ENCODE measurements at regions not wholly inside any gene's neighbourhood (a gene's known extent, or its start where the extent isn't known, plus 50 kb on each side); places are given as distances from the start of the nearest gene placed in this dataset.
A peak's percentile ranks its signal among the peaks of the same experiment; 100 is the strongest.

GRCh38 chr9:105117234-105117633 is 127.2 kb upstream of the SLC44A1 start:
- no peak overlapping the region for H2BK120ac ChIP-seq (ENCODE audit: insufficient read depth, low read length, poor library complexity)
- no peak overlapping the region for H4K8ac ChIP-seq (ENCODE audit: low read depth, low read length)
- H3K36me3 ChIP-seq (ENCODE audit: control insufficient read depth in 1 of 2, insufficient read depth in 2 of 2, low read length in 2 of 2) = no peaks in the 10 kb centered on the region
- H3K27me3 ChIP-seq (ENCODE audit: insufficient read depth, low read length) = no peaks in the 10 kb centered on the region
- H3K4me3 ChIP-seq (ENCODE audit: low read depth, low read length) = no peak overlapping the region
- H2AFZ ChIP-seq (ENCODE audit: insufficient read depth, low read length, poor library complexity) = no peak overlapping the region
- no peak overlapping the region for H3K27ac ChIP-seq (ENCODE audit: low read depth, low read length)
- no peak overlapping the region for H4K91ac ChIP-seq (ENCODE audit: low read depth, low read length)
- H2BK12ac ChIP-seq (ENCODE audit: low read length) = no peak overlapping the region
- no peak overlapping the region for H4K12ac ChIP-seq (ENCODE audit: low read depth, low read length)
- H3K9me3 ChIP-seq (ENCODE audit: insufficient read depth, low read depth, low read length) = no peaks in the 10 kb centered on the region
- no peak overlapping the region for H3K23ac ChIP-seq (ENCODE audit: low read length)
- H3K9ac ChIP-seq (ENCODE audit: low read length) = no peak overlapping the region
- no peak overlapping the region for H3K4me2 ChIP-seq (ENCODE audit: low read length)
- no peak overlapping the region for H2AK5ac ChIP-seq (ENCODE audit: low read length)
- H3K4ac ChIP-seq (ENCODE audit: low read depth, low read length) = no peak overlapping the region
- H3K18ac ChIP-seq (ENCODE audit: low read length) = no peak overlapping the region
- no CpG with 5 or more reads among the region's 2 CpGs for WGBS (ENCODE audit: extremely low coverage, insufficient coverage, insufficient read length)
- no peak overlapping the region for H2BK5ac ChIP-seq (ENCODE audit: low read depth, low read length, poor library complexity)
- DNase-seq = no peak
- peaks cover 3 to 4% of the 10 kb centered on the region in 2 experiments for H3K4me1 ChIP-seq (ENCODE audit: control insufficient read depth in 1 of 2, insufficient read depth in 2 of 2, low read length in 2 of 2)
- no peak overlapping the region for H3K14ac ChIP-seq (ENCODE audit: low read length)
- no peaks in the 10 kb centered on the region for H3K79me1 ChIP-seq (ENCODE audit: low read length)
- no peaks in the 10 kb centered on the region for H3K79me2 ChIP-seq (ENCODE audit: control insufficient read depth, insufficient read depth, low read length, poor library complexity)

GRCh38 chr9:105118636-105119035 is 125.8 kb upstream of the SLC44A1 start:
- no peak overlapping the region for H3K23ac ChIP-seq (ENCODE audit: low read length)

GRCh38 chr9:105119156-105119555 is 125.3 kb upstream of the SLC44A1 start:
- H3K27me3 ChIP-seq (ENCODE audit: insufficient read depth, low read length) = no peaks in the 10 kb centered on the region
- H3K9me3 ChIP-seq (ENCODE audit: insufficient read depth, low read depth, low read length) = no peaks in the 10 kb centered on the region
- H3K36me3 ChIP-seq (ENCODE audit: control insufficient read depth in 1 of 2, insufficient read depth in 2 of 2, low read length in 2 of 2) = no peaks in the 10 kb centered on the region
- no peak overlapping the region for H3K27ac ChIP-seq (ENCODE audit: low read depth, low read length)
- no peak overlapping the region for H4K8ac ChIP-seq (ENCODE audit: low read depth, low read length)
- DNase-seq = no peak
- H2BK12ac ChIP-seq (ENCODE audit: low read length) = no peak overlapping the region
- no peaks in the 10 kb centered on the region for H3K79me2 ChIP-seq (ENCODE audit: control insufficient read depth, insufficient read depth, low read length, poor library complexity)
- no peak overlapping the region for H3K9ac ChIP-seq (ENCODE audit: low read length)
- H2BK5ac ChIP-seq (ENCODE audit: low read depth, low read length, poor library complexity) = no peak overlapping the region
- no peak overlapping the region for H3K4me2 ChIP-seq (ENCODE audit: low read length)
- no peak overlapping the region for H3K14ac ChIP-seq (ENCODE audit: low read length)
- no peak overlapping the region for H4K91ac ChIP-seq (ENCODE audit: low read depth, low read length)
- peaks cover 3 to 4% of the 10 kb centered on the region in 2 experiments for H3K4me1 ChIP-seq (ENCODE audit: control insufficient read depth in 1 of 2, insufficient read depth in 2 of 2, low read length in 2 of 2)
- no peak overlapping the region for H3K4me3 ChIP-seq (ENCODE audit: low read depth, low read length)
- no peak overlapping the region for H3K18ac ChIP-seq (ENCODE audit: low read length)
- H3K23ac ChIP-seq (ENCODE audit: low read length) = no peak overlapping the region
- H2BK120ac ChIP-seq (ENCODE audit: insufficient read depth, low read length, poor library complexity) = no peak overlapping the region
- no peak overlapping the region for H2AK5ac ChIP-seq (ENCODE audit: low read length)
- no peaks in the 10 kb centered on the region for H3K79me1 ChIP-seq (ENCODE audit: low read length)
- H3K4ac ChIP-seq (ENCODE audit: low read depth, low read length) = no peak overlapping the region
- no peak overlapping the region for H2AFZ ChIP-seq (ENCODE audit: insufficient read depth, low read length, poor library complexity)
- WGBS (ENCODE audit: extremely low coverage, insufficient coverage, insufficient read length) = no CpG with 5 or more reads among the region's 6 CpGs
- no peak overlapping the region for H4K12ac ChIP-seq (ENCODE audit: low read depth, low read length)

More at GRCh38 chr9:105118636-105119035, 125.8 kb upstream of the SLC44A1 start:
- no peak overlapping the region for H4K91ac ChIP-seq (ENCODE audit: low read depth, low read length)
- no peak overlapping the region for H3K4me3 ChIP-seq (ENCODE audit: low read depth, low read length)
- no peaks in the 10 kb centered on the region for H3K36me3 ChIP-seq (ENCODE audit: control insufficient read depth in 1 of 2, insufficient read depth in 2 of 2, low read length in 2 of 2)
- no CpG with 5 or more reads among the region's 5 CpGs for WGBS (ENCODE audit: extremely low coverage, insufficient coverage, insufficient read length)
- peaks cover 3 to 4% of the 10 kb centered on the region in 2 experiments for H3K4me1 ChIP-seq (ENCODE audit: control insufficient read depth in 1 of 2, insufficient read depth in 2 of 2, low read length in 2 of 2)
- no peak overlapping the region for H3K27ac ChIP-seq (ENCODE audit: low read depth, low read length)
- H4K12ac ChIP-seq (ENCODE audit: low read depth, low read length) = no peak overlapping the region
- H3K27me3 ChIP-seq (ENCODE audit: insufficient read depth, low read length) = no peaks in the 10 kb centered on the region
- no peaks in the 10 kb centered on the region for H3K79me1 ChIP-seq (ENCODE audit: low read length)
- DNase-seq = peak; percentile 16 to 61
- H2BK5ac ChIP-seq (ENCODE audit: low read depth, low read length, poor library complexity) = no peak overlapping the region
- H2BK120ac ChIP-seq (ENCODE audit: insufficient read depth, low read length, poor library complexity) = no peak overlapping the region
- H2AFZ ChIP-seq (ENCODE audit: insufficient read depth, low read length, poor library complexity) = no peak overlapping the region
- no peak overlapping the region for H3K18ac ChIP-seq (ENCODE audit: low read length)
- no peak overlapping the region for H4K8ac ChIP-seq (ENCODE audit: low read depth, low read length)
- H3K79me2 ChIP-seq (ENCODE audit: control insufficient read depth, insufficient read depth, low read length, poor library complexity) = no peaks in the 10 kb centered on the region
- no peak overlapping the region for H2AK5ac ChIP-seq (ENCODE audit: low read length)
- H3K4me2 ChIP-seq (ENCODE audit: low read length) = no peak overlapping the region
- H3K4ac ChIP-seq (ENCODE audit: low read depth, low read length) = no peak overlapping the region
- H3K9me3 ChIP-seq (ENCODE audit: insufficient read depth, low read depth, low read length) = no peaks in the 10 kb centered on the region
- no peak overlapping the region for H2BK12ac ChIP-seq (ENCODE audit: low read length)
- no peak overlapping the region for H3K14ac ChIP-seq (ENCODE audit: low read length)
- H3K9ac ChIP-seq (ENCODE audit: low read length) = no peak overlapping the region

GRCh38 chr9:105121861-105122430 is 122.5 kb upstream of the SLC44A1 start:
- no peak overlapping the region for H2AFZ ChIP-seq (ENCODE audit: insufficient read depth, low read length, poor library complexity)
- H3K4me2 ChIP-seq (ENCODE audit: low read length) = no peak overlapping the region
- H4K8ac ChIP-seq (ENCODE audit: low read depth, low read length) = no peak overlapping the region
- no peak overlapping the region for H3K4ac ChIP-seq (ENCODE audit: low read depth, low read length)
- H3K14ac ChIP-seq (ENCODE audit: low read length) = no peak overlapping the region
- H3K27me3 ChIP-seq (ENCODE audit: insufficient read depth, low read length) = no peaks in the 10 kb centered on the region
- no peak overlapping the region for H3K18ac ChIP-seq (ENCODE audit: low read length)
- H3K36me3 ChIP-seq (ENCODE audit: control insufficient read depth in 1 of 2, insufficient read depth in 2 of 2, low read length in 2 of 2) = no peaks in the 10 kb centered on the region
- no peak overlapping the region for H3K23ac ChIP-seq (ENCODE audit: low read length)
- H2BK5ac ChIP-seq (ENCODE audit: low read depth, low read length, poor library complexity) = no peak overlapping the region
- H3K79me2 ChIP-seq (ENCODE audit: control insufficient read depth, insufficient read depth, low read length, poor library complexity) = no peaks in the 10 kb centered on the region
- H3K9me3 ChIP-seq (ENCODE audit: insufficient read depth, low read depth, low read length) = no peaks in the 10 kb centered on the region
- H4K91ac ChIP-seq (ENCODE audit: low read depth, low read length) = no peak overlapping the region
- peaks cover 0 to under 1% of the 10 kb centered on the region in 2 experiments for H3K4me1 ChIP-seq (ENCODE audit: control insufficient read depth in 1 of 2, insufficient read depth in 2 of 2, low read length in 2 of 2)
- no peak for DNase-seq
- no peak overlapping the region for H3K4me3 ChIP-seq (ENCODE audit: low read depth, low read length)
- H2BK12ac ChIP-seq (ENCODE audit: low read length) = no peak overlapping the region
- no peak overlapping the region for H3K9ac ChIP-seq (ENCODE audit: low read length)
- no peaks in the 10 kb centered on the region for H3K79me1 ChIP-seq (ENCODE audit: low read length)
- H3K27ac ChIP-seq (ENCODE audit: low read depth, low read length) = no peak overlapping the region
- no peak overlapping the region for H2AK5ac ChIP-seq (ENCODE audit: low read length)
- whole genome bisulfite sequencing (ENCODE audit: extremely low coverage, insufficient coverage, insufficient read length) = no CpG with 5 or more reads among the region's 3 CpGs
- no peak overlapping the region for H4K12ac ChIP-seq (ENCODE audit: low read depth, low read length)
- no peak overlapping the region for H2BK120ac ChIP-seq (ENCODE audit: insufficient read depth, low read length, poor library complexity)
